ENCODE measurements at regions not wholly inside any gene's neighbourhood (a gene's known extent, or its start where the extent isn't known, plus 50 kb on each side); places are given as distances from the start of the nearest gene placed in this dataset.

- no peaks in the 10 kb centered on the region for H3K79me2 ChIP-seq (ENCODE audit: low read length)
- H4K20me1 ChIP-seq (ENCODE audit: insufficient read depth, low read length): no peaks in the 10 kb centered on the region
- H3K27me3 ChIP-seq (ENCODE audit: low read depth, low read length): peaks cover 34% of the 10 kb centered on the region
- no peak overlapping the region for H2AFZ ChIP-seq (ENCODE audit: low read depth, low read length)
- no peaks in the 10 kb centered on the region for H3K9me3 ChIP-seq (ENCODE audit: insufficient read depth, low read length)
- no peak overlapping the region for H3K27ac ChIP-seq (ENCODE audit: low read length)
- H3K4me1 ChIP-seq (ENCODE audit: low read length): peaks cover 5% of the 10 kb centered on the region; the same call in 1 of the 2 replicates
- TF ChIP-seq EZH2phosphoT487 (IDR thresholded peaks at IDR 0.05; ENCODE audit: low read depth): no peak
- TF ChIP-seq, protein P1, sequence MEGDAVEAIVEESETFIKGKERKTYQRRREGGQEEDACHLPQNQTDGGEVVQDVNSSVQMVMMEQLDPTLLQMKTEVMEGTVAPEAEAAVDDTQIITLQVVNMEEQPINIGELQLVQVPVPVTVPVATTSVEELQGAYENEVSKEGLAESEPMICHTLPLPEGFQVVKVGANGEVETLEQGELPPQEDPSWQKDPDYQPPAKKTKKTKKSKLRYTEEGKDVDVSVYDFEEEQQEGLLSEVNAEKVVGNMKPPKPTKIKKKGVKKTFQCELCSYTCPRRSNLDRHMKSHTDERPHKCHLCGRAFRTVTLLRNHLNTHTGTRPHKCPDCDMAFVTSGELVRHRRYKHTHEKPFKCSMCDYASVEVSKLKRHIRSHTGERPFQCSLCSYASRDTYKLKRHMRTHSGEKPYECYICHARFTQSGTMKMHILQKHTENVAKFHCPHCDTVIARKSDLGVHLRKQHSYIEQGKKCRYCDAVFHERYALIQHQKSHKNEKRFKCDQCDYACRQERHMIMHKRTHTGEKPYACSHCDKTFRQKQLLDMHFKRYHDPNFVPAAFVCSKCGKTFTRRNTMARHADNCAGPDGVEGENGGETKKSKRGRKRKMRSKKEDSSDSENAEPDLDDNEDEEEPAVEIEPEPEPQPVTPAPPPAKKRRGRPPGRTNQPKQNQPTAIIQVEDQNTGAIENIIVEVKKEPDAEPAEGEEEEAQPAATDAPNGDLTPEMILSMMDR (IDR thresholded peaks at IDR 0.05; ENCODE audit: low read depth, low read length): no peak
- no peaks in the 10 kb centered on the region for H3K36me3 ChIP-seq (replicated peaks; ENCODE audit: low read depth, low read length)
- no peak overlapping the region for H3K9ac ChIP-seq (ENCODE audit: low read length)
- H3K4me2 ChIP-seq (ENCODE audit: low read length): no peak overlapping the region
- H3K4me3 ChIP-seq (ENCODE audit: low read length): no peak overlapping the region
These were observed 163.9 kb downstream of the BMP7 start for GRCh38 chr20:57102566-57102965.

DNA sequence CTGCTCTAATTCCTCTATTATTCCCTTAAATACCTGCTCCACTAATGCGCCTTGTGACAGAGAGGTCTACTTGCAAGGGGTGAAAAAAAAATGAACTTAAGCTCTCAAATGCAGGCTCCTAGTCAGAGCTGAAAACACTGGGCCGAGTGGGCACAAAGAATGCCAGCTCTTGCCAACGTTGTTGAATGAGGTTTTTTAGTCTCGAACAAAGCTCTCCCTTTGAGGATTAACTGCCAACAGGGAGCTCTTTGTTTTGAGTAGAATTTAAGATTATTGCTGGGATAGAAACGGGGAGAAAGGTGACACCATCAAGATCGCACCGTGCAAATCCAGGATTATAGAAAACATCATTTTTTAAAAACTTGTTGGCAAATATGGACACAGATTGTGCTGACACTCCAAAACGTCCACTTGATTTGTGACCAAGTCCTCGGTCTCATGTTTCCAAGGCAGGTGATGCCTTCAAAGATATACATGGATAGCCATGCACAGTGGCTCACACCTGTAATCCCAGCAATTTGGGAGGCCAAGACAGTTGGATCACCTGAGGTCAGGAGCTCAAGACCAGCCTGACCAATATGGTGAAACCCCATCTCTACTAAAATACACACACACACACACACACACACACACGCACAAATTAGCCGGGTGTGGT is 163.2 kb downstream of the BMP7 start:
- Histone ChIP-seq H3K4me3 (ENCODE audit: low read length) (no peak overlapping the region), H3K9ac (ENCODE audit: low read length) (no peak overlapping the region), H2AFZ (ENCODE audit: low read depth, low read length) (no peak overlapping the region), H3K4me1 (ENCODE audit: low read length) (peaks cover 5% of the 10 kb centered on the region; the same call in 1 of the 2 replicates), H3K9me3 (ENCODE audit: insufficient read depth, low read length) (no peaks in the 10 kb centered on the region), H3K36me3 (replicated peaks; ENCODE audit: low read depth, low read length) (no peaks in the 10 kb centered on the region), H4K20me1 (ENCODE audit: insufficient read depth, low read length) (no peaks in the 10 kb centered on the region), H3K27ac (ENCODE audit: low read length) (no peak overlapping the region), H3K27me3 (ENCODE audit: low read depth, low read length) (peaks cover 34% of the 10 kb centered on the region), H3K4me2 (ENCODE audit: low read length) (no peak overlapping the region), H3K79me2 (ENCODE audit: low read length) (no peaks in the 10 kb centered on the region)
- TF ChIP-seq EZH2phosphoT487 (IDR thresholded peaks at IDR 0.05; ENCODE audit: low read depth): no peak
- TF ChIP-seq, protein P1 (IDR thresholded peaks at IDR 0.05; ENCODE audit: low read depth, low read length): no peak

GRCh38 chr20:57104113-57104512 is 162.3 kb downstream of the BMP7 start:
- Histone ChIP-seq H4K20me1 (ENCODE audit: insufficient read depth, low read length) (no peaks in the 10 kb centered on the region), H3K4me3 (ENCODE audit: low read length) (no peak overlapping the region), H3K9ac (ENCODE audit: low read length) (no peak overlapping the region), H3K4me2 (ENCODE audit: low read length) (no peak overlapping the region), H2AFZ (ENCODE audit: low read depth, low read length) (no peak overlapping the region), H3K27ac (ENCODE audit: low read length) (no peak overlapping the region), H3K27me3 (ENCODE audit: low read depth, low read length) (peaks cover 29% of the 10 kb centered on the region), H3K36me3 (replicated peaks; ENCODE audit: low read depth, low read length) (no peaks in the 10 kb centered on the region), H3K4me1 (ENCODE audit: low read length) (peaks cover 5% of the 10 kb centered on the region; the same call in 1 of the 2 replicates), H3K79me2 (ENCODE audit: low read length) (no peaks in the 10 kb centered on the region), H3K9me3 (ENCODE audit: insufficient read depth, low read length) (no peaks in the 10 kb centered on the region)
- TF ChIP-seq, protein P1 (IDR thresholded peaks at IDR 0.05; ENCODE audit: low read depth, low read length): no peak
- TF ChIP-seq EZH2phosphoT487 (IDR thresholded peaks at IDR 0.05; ENCODE audit: low read depth): no peak

GRCh38 chr20:57104651-57105204 is 161.7 kb downstream of the BMP7 start:
- Histone ChIP-seq H3K4me3 (ENCODE audit: low read length) (no peak overlapping the region), H3K9me3 (ENCODE audit: insufficient read depth, low read length) (no peaks in the 10 kb centered on the region), H3K27me3 (ENCODE audit: low read depth, low read length) (peaks cover 27% of the 10 kb centered on the region), H2AFZ (ENCODE audit: low read depth, low read length) (no peak overlapping the region), H3K79me2 (ENCODE audit: low read length) (no peaks in the 10 kb centered on the region), H3K9ac (ENCODE audit: low read length) (no peak overlapping the region), H3K27ac (ENCODE audit: low read length) (no peak overlapping the region), H3K4me1 (ENCODE audit: low read length) (peaks cover 5% of the 10 kb centered on the region; the same call in 1 of the 2 replicates), H3K4me2 (ENCODE audit: low read length) (no peak overlapping the region), H3K36me3 (replicated peaks; ENCODE audit: low read depth, low read length) (no peaks in the 10 kb centered on the region), H4K20me1 (ENCODE audit: insufficient read depth, low read length) (no peaks in the 10 kb centered on the region)
- no peak for TF ChIP-seq EZH2phosphoT487 (IDR thresholded peaks at IDR 0.05; ENCODE audit: low read depth)
- TF ChIP-seq, protein P1 (IDR thresholded peaks at IDR 0.05; ENCODE audit: low read depth, low read length): no peak
